K562 (cell line): ENCODE measurements at regions not wholly inside any gene's neighbourhood (a gene's known extent, or its start where the extent isn't known, plus 50 kb on each side); places are given as distances from the start of the nearest gene placed in this dataset.

Experiments used
- BCL6 ChIP-seq: fragments of 250-450 bp; sonication (Bioruptor Pico); IDR thresholded peaks from 2 replicates; pipeline ENCODE4 v1.4.0; 2020
- E2F8 ChIP-seq: fragments of 450-650 bp; IDR thresholded peaks from 2 replicates; pipeline ENCODE4 v1.7.1; 2018; ENCODE audit warnings: mild to moderate bottlenecking, low read depth; ENCODE audit not compliant: partially characterized antibody
- ETV6 ChIP-seq, 3 experiments: fragments of 150-350 bp in 1 of 3; sonication (generic) in 1 of 3; formaldehyde crosslinking in 1 of 3; IDR thresholded peaks; 2 replicates each; pipeline versions ENCODE4 v1.6.1 to v1.8.0; 2014 to 2022; ENCODE audit warnings: borderline replicate concordance in 2 of 3, low read depth in 2 of 3, antibody characterized with exemption in 1 of 3, low read length in 1 of 3, mild to moderate bottlenecking in 1 of 3, missing genetic modification reagents in 1 of 3
- FOS ChIP-seq: IDR thresholded peaks from 3 replicates; pipeline ENCODE4 v1.6.1; 2011; ENCODE audit not compliant: insufficient read length; ENCODE audit errors: extremely low read depth
- IFI16 ChIP-seq: fragments of 250-450 bp; sonication (Bioruptor Pico); IDR thresholded peaks from 2 replicates; pipeline ENCODE4 v2.1.2; 2022; ENCODE audit warnings: mild to moderate bottlenecking, inconsistent platforms
- NUFIP1 ChIP-seq: fragments of 450-650 bp; IDR thresholded peaks from 2 replicates; pipeline ENCODE4 v1.6.1; 2018; ENCODE audit not compliant: partially characterized antibody
- POU5F1 ChIP-seq: fragments of 150-350 bp; IDR thresholded peaks from 2 replicates; pipeline ENCODE4 v1.6.1; 2014; ENCODE audit warnings: borderline replicate concordance, low read length, low read depth, mild to moderate bottlenecking; ENCODE audit not compliant: partially characterized antibody
- STAT5B ChIP-seq: fragments of 250-450 bp; sonication (Bioruptor Pico); IDR thresholded peaks from 2 replicates; pipeline ENCODE4 v1.8.0; 2021; ENCODE audit warnings: mild to moderate bottlenecking, inconsistent platforms
- ZNF124 ChIP-seq: sonication (generic); formaldehyde crosslinking; IDR thresholded peaks from 2 replicates; pipeline ENCODE4 v1.8.1; 2022; ENCODE audit warnings: missing genetic modification reagents
- TF ChIP-seq, protein P1 (sequence below): sonication (generic); formaldehyde crosslinking; IDR thresholded peaks from 2 replicates; pipeline ENCODE4 v1.8.1; 2023; ENCODE audit warnings: missing genetic modification reagents, mild to moderate bottlenecking, borderline replicate concordance
- TF ChIP-seq, protein P2 (sequence below): fragments of 250-450 bp; sonication (Bioruptor Pico); IDR thresholded peaks from 2 replicates; pipeline ENCODE4 v1.5.0; 2020; ENCODE audit warnings: mild to moderate bottlenecking, borderline replicate concordance
- TF ChIP-seq, protein P3 (sequence below): sonication (generic); formaldehyde crosslinking; IDR thresholded peaks from 2 replicates; pipeline ENCODE4 v1.8.0; 2022; ENCODE audit warnings: mild to moderate bottlenecking, missing genetic modification reagents

- TF ChIP-seq, protein P1, sequence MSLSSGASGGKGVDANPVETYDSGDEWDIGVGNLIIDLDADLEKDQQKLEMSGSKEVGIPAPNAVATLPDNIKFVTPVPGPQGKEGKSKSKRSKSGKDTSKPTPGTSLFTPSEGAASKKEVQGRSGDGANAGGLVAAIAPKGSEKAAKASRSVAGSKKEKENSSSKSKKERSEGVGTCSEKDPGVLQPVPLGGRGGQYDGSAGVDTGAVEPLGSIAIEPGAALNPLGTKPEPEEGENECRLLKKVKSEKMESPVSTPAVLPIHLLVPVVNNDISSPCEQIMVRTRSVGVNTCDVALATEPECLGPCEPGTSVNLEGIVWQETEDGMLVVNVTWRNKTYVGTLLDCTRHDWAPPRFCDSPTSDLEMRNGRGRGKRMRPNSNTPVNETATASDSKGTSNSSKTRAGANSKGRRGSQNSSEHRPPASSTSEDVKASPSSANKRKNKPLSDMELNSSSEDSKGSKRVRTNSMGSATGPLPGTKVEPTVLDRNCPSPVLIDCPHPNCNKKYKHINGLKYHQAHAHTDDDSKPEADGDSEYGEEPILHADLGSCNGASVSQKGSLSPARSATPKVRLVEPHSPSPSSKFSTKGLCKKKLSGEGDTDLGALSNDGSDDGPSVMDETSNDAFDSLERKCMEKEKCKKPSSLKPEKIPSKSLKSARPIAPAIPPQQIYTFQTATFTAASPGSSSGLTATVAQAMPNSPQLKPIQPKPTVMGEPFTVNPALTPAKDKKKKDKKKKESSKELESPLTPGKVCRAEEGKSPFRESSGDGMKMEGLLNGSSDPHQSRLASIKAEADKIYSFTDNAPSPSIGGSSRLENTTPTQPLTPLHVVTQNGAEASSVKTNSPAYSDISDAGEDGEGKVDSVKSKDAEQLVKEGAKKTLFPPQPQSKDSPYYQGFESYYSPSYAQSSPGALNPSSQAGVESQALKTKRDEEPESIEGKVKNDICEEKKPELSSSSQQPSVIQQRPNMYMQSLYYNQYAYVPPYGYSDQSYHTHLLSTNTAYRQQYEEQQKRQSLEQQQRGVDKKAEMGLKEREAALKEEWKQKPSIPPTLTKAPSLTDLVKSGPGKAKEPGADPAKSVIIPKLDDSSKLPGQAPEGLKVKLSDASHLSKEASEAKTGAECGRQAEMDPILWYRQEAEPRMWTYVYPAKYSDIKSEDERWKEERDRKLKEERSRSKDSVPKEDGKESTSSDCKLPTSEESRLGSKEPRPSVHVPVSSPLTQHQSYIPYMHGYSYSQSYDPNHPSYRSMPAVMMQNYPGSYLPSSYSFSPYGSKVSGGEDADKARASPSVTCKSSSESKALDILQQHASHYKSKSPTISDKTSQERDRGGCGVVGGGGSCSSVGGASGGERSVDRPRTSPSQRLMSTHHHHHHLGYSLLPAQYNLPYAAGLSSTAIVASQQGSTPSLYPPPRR (CRISPR knock-in tag), result no peak
- TF ChIP-seq ETV6 (IDR thresholded peaks at IDR 0.05; ENCODE audit: borderline replicate concordance in 1 of 2, low read depth in 2 of 2, low read length in 1 of 2), result no peak
- no peak for TF ChIP-seq ETV6 (CRISPR knock-in tag; IDR thresholded peaks at IDR 0.05; ENCODE audit: borderline replicate concordance)
- no peak for TF ChIP-seq E2F8
- no peak for TF ChIP-seq IFI16 (CRISPR knock-in tag)
- no peak for TF ChIP-seq STAT5B
- TF ChIP-seq ZNF124 (CRISPR knock-in tag), result no peak
- TF ChIP-seq POU5F1, result no peak
- no peak for TF ChIP-seq FOS
- no peak for TF ChIP-seq BCL6 (CRISPR knock-in tag)
- TF ChIP-seq NUFIP1, result no peak
- TF ChIP-seq, protein P2, sequence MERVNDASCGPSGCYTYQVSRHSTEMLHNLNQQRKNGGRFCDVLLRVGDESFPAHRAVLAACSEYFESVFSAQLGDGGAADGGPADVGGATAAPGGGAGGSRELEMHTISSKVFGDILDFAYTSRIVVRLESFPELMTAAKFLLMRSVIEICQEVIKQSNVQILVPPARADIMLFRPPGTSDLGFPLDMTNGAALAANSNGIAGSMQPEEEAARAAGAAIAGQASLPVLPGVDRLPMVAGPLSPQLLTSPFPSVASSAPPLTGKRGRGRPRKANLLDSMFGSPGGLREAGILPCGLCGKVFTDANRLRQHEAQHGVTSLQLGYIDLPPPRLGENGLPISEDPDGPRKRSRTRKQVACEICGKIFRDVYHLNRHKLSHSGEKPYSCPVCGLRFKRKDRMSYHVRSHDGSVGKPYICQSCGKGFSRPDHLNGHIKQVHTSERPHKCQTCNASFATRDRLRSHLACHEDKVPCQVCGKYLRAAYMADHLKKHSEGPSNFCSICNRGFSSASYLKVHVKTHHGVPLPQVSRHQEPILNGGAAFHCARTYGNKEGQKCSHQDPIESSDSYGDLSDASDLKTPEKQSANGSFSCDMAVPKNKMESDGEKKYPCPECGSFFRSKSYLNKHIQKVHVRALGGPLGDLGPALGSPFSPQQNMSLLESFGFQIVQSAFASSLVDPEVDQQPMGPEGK (CRISPR knock-in tag), result no peak
- TF ChIP-seq, protein P3, sequence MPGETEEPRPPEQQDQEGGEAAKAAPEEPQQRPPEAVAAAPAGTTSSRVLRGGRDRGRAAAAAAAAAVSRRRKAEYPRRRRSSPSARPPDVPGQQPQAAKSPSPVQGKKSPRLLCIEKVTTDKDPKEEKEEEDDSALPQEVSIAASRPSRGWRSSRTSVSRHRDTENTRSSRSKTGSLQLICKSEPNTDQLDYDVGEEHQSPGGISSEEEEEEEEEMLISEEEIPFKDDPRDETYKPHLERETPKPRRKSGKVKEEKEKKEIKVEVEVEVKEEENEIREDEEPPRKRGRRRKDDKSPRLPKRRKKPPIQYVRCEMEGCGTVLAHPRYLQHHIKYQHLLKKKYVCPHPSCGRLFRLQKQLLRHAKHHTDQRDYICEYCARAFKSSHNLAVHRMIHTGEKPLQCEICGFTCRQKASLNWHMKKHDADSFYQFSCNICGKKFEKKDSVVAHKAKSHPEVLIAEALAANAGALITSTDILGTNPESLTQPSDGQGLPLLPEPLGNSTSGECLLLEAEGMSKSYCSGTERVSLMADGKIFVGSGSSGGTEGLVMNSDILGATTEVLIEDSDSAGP (CRISPR knock-in tag), result no peak
Measured at GRCh38 chr20:11162026-11162775, 488.4 kb upstream of the JAG1 start (continued).
